ENCODE measurements at regions not wholly inside any gene's neighbourhood (a gene's known extent, or its start where the extent isn't known, plus 50 kb on each side); places are given as distances from the start of the nearest gene placed in this dataset.

GRCh38 chr2:4561196-4561595, 857.8 kb downstream of the DCDC2C start:
- no peak for TF ChIP-seq CTCF (IDR thresholded peaks at IDR 0.05; ENCODE audit: low read depth, low read length, poor library complexity, severe bottlenecking)
- no peak for TF ChIP-seq EZH2phosphoT487 (IDR thresholded peaks at IDR 0.05; ENCODE audit: borderline replicate concordance, low read length)
